H1 (cell line): ENCODE measurements at regions not wholly inside any gene's neighbourhood (a gene's known extent, or its start where the extent isn't known, plus 50 kb on each side); places are given as distances from the start of the nearest gene placed in this dataset.

Experiments
- CTCF ChIA-PET: fragments of 300-600 bp; sonication (Branson Sonifier 250); formaldehyde crosslinking; loops from one replicate; lab custom pipeline; 2021; ENCODE audit not compliant: partially characterized antibody; lab: Charles Lee
- POLR2A ChIA-PET: fragments of 300-600 bp; sonication (Branson Sonifier 250); formaldehyde crosslinking; loops from one replicate; lab custom pipeline; 2021; ENCODE audit warnings: inconsistent platforms; ENCODE audit not compliant: partially characterized antibody; lab: Charles Lee
- DNase-seq, 2 experiments: peaks; one replicate each; pipeline versions ENCODE4 v3.0.0 to v3.0.0-alpha.2; 2010 to 2022; ENCODE audit warnings: low spot score in 2 of 2, low read depth in 1 of 2, mixed read lengths in 1 of 2
- FAIRE-seq: peaks from 2 replicates; lab custom pipeline; 2011; peaks lifted over from hg19 to GRCh38; lab: Jason Lieb, UNC
- H2AFZ ChIP-seq: 2 replicates; pipeline ENCODE4 v1.8.1; 2012; ENCODE audit warnings: low read length, inconsistent platforms
- H2AK5ac ChIP-seq: 2 replicates; pipeline ENCODE4 v1.6.1; 2013; ENCODE audit warnings: low read depth, low read length
- H2BK120ac ChIP-seq: replicated peaks from 2 replicates; pipeline ENCODE3; 2013; ENCODE audit warnings: low read depth, low read length, inconsistent platforms
- H2BK12ac ChIP-seq: 2 replicates; pipeline ENCODE4 v1.6.1; 2013; ENCODE audit warnings: low read depth, low read length
- H2BK15ac ChIP-seq: 2 replicates; pipeline ENCODE4 v1.6.1; 2013; ENCODE audit warnings: low read length
- H2BK20ac ChIP-seq: 2 replicates; pipeline ENCODE4 v1.6.1; 2013; ENCODE audit warnings: low read length
- H2BK5ac ChIP-seq: 2 replicates; pipeline ENCODE4 v1.6.1; 2013; ENCODE audit warnings: low read depth, low read length
- H3K14ac ChIP-seq: 2 replicates; pipeline ENCODE4 v1.6.1; 2013; ENCODE audit warnings: inconsistent platforms; ENCODE audit not compliant: insufficient read length
- H3K18ac ChIP-seq: 2 replicates; pipeline ENCODE4 v1.6.1; 2013; ENCODE audit warnings: low read length; ENCODE audit errors: extremely low read depth
- H3K23ac ChIP-seq: 2 replicates; pipeline ENCODE4 v1.6.1; 2013; ENCODE audit warnings: inconsistent platforms; ENCODE audit not compliant: insufficient read length
- H3K23me2 ChIP-seq: 2 replicates; pipeline ENCODE4 v1.6.1; 2013; ENCODE audit warnings: low read depth, low read length
- H3K27ac ChIP-seq: 2 replicates; pipeline ENCODE4 v1.6.1; 2011; ENCODE audit warnings: low read depth, low read length, inconsistent platforms
- H3K27me3 ChIP-seq, 4 experiments: replicated peaks in 1 of 4; 1 replicate in 1 of 4; 2 replicates in 3 of 4; pipeline versions ENCODE4 v1.6.1 to v1.8.1; 2011 to 2013; ENCODE audit warnings: low read length in 3 of 4, mild to moderate bottlenecking in 3 of 4, inconsistent platforms in 2 of 4, mixed read lengths in 2 of 4, moderate library complexity in 1 of 4; ENCODE audit not compliant: control insufficient read depth in 3 of 4, insufficient read depth in 3 of 4; ENCODE audit errors: extremely low read depth in 1 of 4
- H3K36me3 ChIP-seq, 4 experiments: 2 replicates each; pipeline versions ENCODE4 v1.6.1 to v1.8.1; 2011 to 2013; ENCODE audit warnings: mild to moderate bottlenecking in 4 of 4, low read length in 3 of 4, moderate library complexity in 2 of 4, control low read depth in 1 of 4, inconsistent platforms in 1 of 4; ENCODE audit not compliant: insufficient read depth in 4 of 4, control insufficient read depth in 2 of 4
- H3K4ac ChIP-seq: replicated peaks from 2 replicates; pipeline ENCODE3; 2013; ENCODE audit warnings: low read length, low read depth, mixed read lengths, inconsistent platforms; ENCODE audit not compliant: insufficient read length
- H3K4me1 ChIP-seq, 4 experiments: replicated peaks in 1 of 4; 1 replicate in 1 of 4; 2 replicates in 3 of 4; pipeline versions ENCODE4 v1.6.1 to v1.8.1; 2011 to 2013; ENCODE audit warnings: low read length in 3 of 4, inconsistent platforms in 2 of 4, mixed read lengths in 1 of 4; ENCODE audit not compliant: insufficient read depth in 4 of 4, control insufficient read depth in 3 of 4
- H3K4me2 ChIP-seq, 2 experiments: 2 replicates each; pipeline versions ENCODE4 v1.6.1 to v1.8.1; 2011 to 2013; ENCODE audit warnings: low read depth in 2 of 2, low read length in 2 of 2, control low read depth in 1 of 2, inconsistent platforms in 1 of 2, mild to moderate bottlenecking in 1 of 2; ENCODE audit not compliant: insufficient read depth in 1 of 2
- H3K4me3 ChIP-seq, 4 experiments: fragments of 200-600, 300-600 bp in 1 of 4; sonication (generic), shearing (Covaris generic), sonication (Bioruptor Twin) in 1 of 4; 2 replicates each; pipeline versions ENCODE4 v1.5.1 to v1.8.1; 2011 to 2016; ENCODE audit warnings: low read length in 4 of 4, low read depth in 3 of 4, control low read depth in 2 of 4, inconsistent platforms in 2 of 4, mild to moderate bottlenecking in 2 of 4, mixed read lengths in 1 of 4, moderate library complexity in 1 of 4; ENCODE audit not compliant: insufficient read depth in 2 of 4; ENCODE audit errors: extremely low read depth in 1 of 4
- H3K56ac ChIP-seq: replicated peaks from 2 replicates; pipeline ENCODE3; 2013; ENCODE audit warnings: low read depth, mild to moderate bottlenecking, mixed read lengths, low read length, inconsistent platforms; ENCODE audit not compliant: insufficient read length
- H3K79me1 ChIP-seq: 2 replicates; pipeline ENCODE4 v1.6.1; 2013; ENCODE audit warnings: low read depth, low read length, control low read depth
- H3K79me2 ChIP-seq, 2 experiments: 2 replicates each; pipeline versions ENCODE4 v1.6.1 to v1.8.1; 2012 to 2013; ENCODE audit warnings: low read length in 2 of 2, mild to moderate bottlenecking in 2 of 2, inconsistent platforms in 1 of 2; ENCODE audit not compliant: insufficient read depth in 2 of 2, control insufficient read depth in 1 of 2
- H3K9ac ChIP-seq, 4 experiments: replicated peaks in 1 of 4; 1 replicate in 1 of 4; 2 replicates in 3 of 4; pipeline versions ENCODE4 v1.6.1 to v1.8.1; 2011 to 2013; ENCODE audit warnings: low read depth in 3 of 4, low read length in 3 of 4, control low read depth in 2 of 4, mild to moderate bottlenecking in 2 of 4, moderate library complexity in 2 of 4, inconsistent platforms in 1 of 4; ENCODE audit errors: extremely low read depth in 1 of 4
- H3K9me3 ChIP-seq, 2 experiments: 2 replicates each; pipeline versions ENCODE4 v1.6.1 to v1.8.1; 2012 to 2013; ENCODE audit warnings: mild to moderate bottlenecking in 2 of 2, moderate library complexity in 2 of 2, control low read depth in 1 of 2, inconsistent platforms in 1 of 2, low read depth in 1 of 2, low read length in 1 of 2, mixed read lengths in 1 of 2; ENCODE audit not compliant: insufficient read depth in 2 of 2
- H4K20me1 ChIP-seq, 2 experiments: replicated peaks in 1 of 2; 2 replicates each; pipeline versions ENCODE3 to v1.8.1; 2011 to 2013; ENCODE audit warnings: inconsistent platforms in 2 of 2, low read length in 2 of 2, mild to moderate bottlenecking in 1 of 2; ENCODE audit not compliant: insufficient read depth in 2 of 2, control insufficient read depth in 1 of 2
- H4K5ac ChIP-seq: 2 replicates; pipeline ENCODE4 v1.6.1; 2013; ENCODE audit warnings: low read length, low read depth, mixed read lengths, inconsistent platforms; ENCODE audit not compliant: insufficient read length
- H4K8ac ChIP-seq: 2 replicates; pipeline ENCODE4 v1.8.0; 2013; ENCODE audit warnings: mild to moderate bottlenecking, moderate library complexity, low read length, inconsistent platforms; ENCODE audit not compliant: insufficient read depth; ENCODE audit errors: extremely low read depth
- H4K91ac ChIP-seq: replicated peaks from 2 replicates; pipeline ENCODE3; 2013; ENCODE audit warnings: low read length, mixed read lengths, inconsistent platforms; ENCODE audit not compliant: insufficient read length
- BACH1 ChIP-seq: IDR thresholded peaks from 2 replicates; pipeline ENCODE4 v1.6.1; 2012; ENCODE audit warnings: low read length, improper control_type of control experiment
- KDM5A ChIP-seq: fragments of 200-600 bp; IDR thresholded peaks from 2 replicates; pipeline ENCODE4 v1.7.1; 2012; ENCODE audit warnings: mild to moderate bottlenecking, low read length, inconsistent platforms, mixed read lengths
- RBBP5 ChIP-seq: IDR thresholded peaks from 2 replicates; pipeline ENCODE4 v1.7.1; 2012; ENCODE audit warnings: low read depth, mild to moderate bottlenecking, inconsistent platforms, low read length, moderate library complexity, borderline replicate concordance
- SUZ12 ChIP-seq: fragments of 200-600 bp; sonication (generic); IDR thresholded peaks from 2 replicates; pipeline ENCODE4 v1.6.1; 2012; ENCODE audit warnings: mild to moderate bottlenecking, inconsistent platforms, low read length, moderate library complexity, mixed read lengths
- TBP ChIP-seq: IDR thresholded peaks from 2 replicates; pipeline ENCODE4 v1.6.1; 2011; ENCODE audit warnings: low read depth, low read length, improper control_type of control experiment
- WGBS, 2 experiments: shearing (Covaris generic) in 1 of 2; methylation state at CpG; one replicate each; pipeline versions ENCODE4 v1.1.6 to v1.1.7; 2013 to 2015; ENCODE audit warnings: low lambda C conversion rate in 2 of 2, mixed read lengths in 2 of 2, inconsistent platforms in 1 of 2, low coverage in 1 of 2, missing lambda C conversion rate in 1 of 2; ENCODE audit not compliant: insufficient replicate concordance in 2 of 2, insufficient coverage in 1 of 2, insufficient read length in 1 of 2; ENCODE audit errors: extremely low coverage in 1 of 2, missing lambda C conversion rate in 1 of 2; 5-methylcytosine and 5-hydroxymethylcytosine counted together

DNA sequence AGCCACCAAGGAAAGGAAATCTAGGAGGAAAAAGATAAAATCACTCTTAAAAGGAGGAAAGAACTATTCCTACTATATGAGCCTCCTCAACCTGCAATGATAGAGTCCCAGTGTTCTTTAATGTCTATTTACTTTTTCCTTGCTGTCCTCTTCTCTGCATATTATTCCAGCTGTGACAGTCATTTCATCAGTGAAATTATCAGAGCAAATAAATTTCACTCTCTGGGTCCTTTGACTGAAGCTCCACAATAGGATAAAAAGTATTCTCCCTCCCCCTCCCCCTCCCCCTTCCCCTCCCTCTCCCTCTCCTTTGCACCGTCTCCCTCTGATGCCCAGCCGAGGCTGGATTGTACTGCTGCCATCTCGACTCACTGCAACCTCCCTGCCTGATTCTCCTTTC, 107.5 kb upstream of the DPT start:
- no peak overlapping the region for H2BK5ac ChIP-seq
- no CpG with 5 or more reads among the region's 3 CpGs for WGBS, 2 experiments
- FAIRE-seq (no peak), DNase-seq (no peak)
- no peak overlapping the region for H4K91ac ChIP-seq
- no peak overlapping the region for H2BK12ac ChIP-seq
- no peak overlapping the region for H2AFZ ChIP-seq
- no peak overlapping the region for H3K27ac ChIP-seq
- H3K14ac ChIP-seq: no peak overlapping the region
- no peak overlapping the region for H3K9ac ChIP-seq
- no peak overlapping the region for H3K4me3 ChIP-seq
- no peak overlapping the region for H4K5ac ChIP-seq
- no peak overlapping the region for H2AK5ac ChIP-seq
- no peaks in the 10 kb centered on the region for H3K79me1 ChIP-seq
- H3K56ac ChIP-seq: no peak overlapping the region
- H3K9me3 ChIP-seq: peaks cover 0 to 11% of the 10 kb centered on the region in 2 experiments; a peak in 2 of 4 replicates
- H3K4me1 ChIP-seq: no peaks in the 10 kb centered on the region; a peak in 1 of 7 replicates
- no peaks in the 10 kb centered on the region for H3K27me3 ChIP-seq
- no peak overlapping the region for H2BK120ac ChIP-seq
- CTCF ChIA-PET: no interaction called here
- no peak overlapping the region for H2BK15ac ChIP-seq
- H3K36me3 ChIP-seq: no peaks in the 10 kb centered on the region; a peak in 1 of 8 replicates
- no peak overlapping the region for H3K23ac ChIP-seq
- H2BK20ac ChIP-seq: no peak overlapping the region
- H4K8ac ChIP-seq: no peak overlapping the region
- POLR2A ChIA-PET: no interaction called here
- no peak overlapping the region for H3K4ac ChIP-seq
- H3K18ac ChIP-seq: no peak overlapping the region
- H3K23me2 ChIP-seq: no peaks in the 10 kb centered on the region
- H3K79me2 ChIP-seq: no peaks in the 10 kb centered on the region
- no peak for TF ChIP-seq BACH1
- TF ChIP-seq RBBP5: no peak
- TF ChIP-seq SUZ12: no peak
- no peak for TF ChIP-seq TBP
- TF ChIP-seq KDM5A: no peak
- H4K20me1 ChIP-seq: no peaks in the 10 kb centered on the region
- H3K4me2 ChIP-seq: no peak overlapping the region
